ENCODE measurements at regions not wholly inside any gene's neighbourhood (a gene's known extent, or its start where the extent isn't known, plus 50 kb on each side); places are given as distances from the start of the nearest gene placed in this dataset.

GRCh38 chr16:9499941-9500593 lies 408.6 kb downstream of the HAPSTR1 start:
- no peak for DNase-seq (ENCODE audit: low read depth)
- H3K4me3 ChIP-seq (ENCODE audit: low read depth, low read length): no peak overlapping the region
- no peak for TF ChIP-seq CTCF (IDR thresholded peaks at IDR 0.05; ENCODE audit: insufficient read depth, low read depth, low read length, missing control alignments)

GRCh38 chr16:9500872-9501271 lies 409.4 kb downstream of the HAPSTR1 start:
- DNase-seq (ENCODE audit: low read depth): no peak
- TF ChIP-seq CTCF (IDR thresholded peaks at IDR 0.05; ENCODE audit: insufficient read depth, low read depth, low read length, missing control alignments): no peak
- no peak overlapping the region for H3K4me3 ChIP-seq (ENCODE audit: low read depth, low read length)

- no peak for TF ChIP-seq CTCF (IDR thresholded peaks at IDR 0.05; ENCODE audit: insufficient read depth, low read depth, low read length, missing control alignments)
- DNase-seq (ENCODE audit: low read depth): no peak
- H3K4me3 ChIP-seq (ENCODE audit: low read depth, low read length): no peak overlapping the region
These were observed 412.0 kb downstream of the HAPSTR1 start for GRCh38 chr16:9503251-9503984.

- TF ChIP-seq CTCF (IDR thresholded peaks at IDR 0.05; ENCODE audit: insufficient read depth, low read depth, low read length, missing control alignments): no peak
- no peak overlapping the region for H3K4me3 ChIP-seq (ENCODE audit: low read depth, low read length)
- no peak for DNase-seq (ENCODE audit: low read depth)
These were observed 417.0 kb downstream of the HAPSTR1 start for GRCh38 chr16:9508328-9508936.

- DNase-seq (ENCODE audit: low read depth): no peak
- TF ChIP-seq CTCF (IDR thresholded peaks at IDR 0.05; ENCODE audit: insufficient read depth, low read depth, low read length, missing control alignments): no peak
- H3K4me3 ChIP-seq (ENCODE audit: low read depth, low read length): no peak overlapping the region
These were observed 418.2 kb downstream of the HAPSTR1 start for GRCh38 chr16:9509663-9510062.

- DNase-seq (ENCODE audit: low read depth): no peak
- no peak for TF ChIP-seq CTCF (IDR thresholded peaks at IDR 0.05; ENCODE audit: insufficient read depth, low read depth, low read length, missing control alignments)
- no peak overlapping the region for H3K4me3 ChIP-seq (ENCODE audit: low read depth, low read length)
These were observed 419.9 kb downstream of the HAPSTR1 start for GRCh38 chr16:9511389-9511788.
